Amygdala (tissue), 56 donors: ENCODE measurements at regions not wholly inside any gene's neighbourhood (a gene's known extent, or its start where the extent isn't known, plus 50 kb on each side); places are given as distances from the start of the nearest gene placed in this dataset.
A peak's percentile ranks its signal among the peaks of the same experiment; 100 is the strongest.
"Not testable (repeated sequence)": the region's sequence is repeated elsewhere in the genome, so short reads cannot be mapped to it uniquely, and the experiment has no call there.

Experiments used
- DNase-seq, 56 donors: peaks; one replicate each; lab custom pipeline; 2025; lab: John Stamatoyannopoulos, UW

DNA sequence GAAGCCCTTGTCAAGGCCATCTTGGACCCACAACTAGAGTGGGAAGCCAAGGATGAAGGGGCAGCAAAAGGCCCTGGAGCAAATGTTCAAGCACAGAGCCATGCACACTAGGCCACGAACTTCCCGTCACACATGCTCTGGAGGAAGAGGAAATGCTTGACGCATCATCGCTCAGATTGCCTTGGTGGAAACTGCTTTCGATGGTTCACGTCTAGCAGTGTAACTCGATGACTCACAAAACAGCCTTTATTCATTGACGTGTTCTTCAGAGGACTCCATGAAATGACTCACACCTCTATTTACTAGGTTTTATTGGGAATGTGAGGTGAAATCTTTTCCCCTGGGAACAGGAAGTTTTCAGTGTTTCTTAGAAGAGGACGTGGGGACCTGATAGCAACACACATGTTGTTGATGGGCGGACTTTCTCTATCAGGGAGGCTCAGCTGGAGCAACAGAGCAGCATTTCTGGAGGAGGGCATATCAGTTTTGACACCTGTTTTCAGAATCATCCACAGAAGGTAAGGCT, 79.8 kb upstream of the FLT1 start:
- DNase-seq: no peak

DNA sequence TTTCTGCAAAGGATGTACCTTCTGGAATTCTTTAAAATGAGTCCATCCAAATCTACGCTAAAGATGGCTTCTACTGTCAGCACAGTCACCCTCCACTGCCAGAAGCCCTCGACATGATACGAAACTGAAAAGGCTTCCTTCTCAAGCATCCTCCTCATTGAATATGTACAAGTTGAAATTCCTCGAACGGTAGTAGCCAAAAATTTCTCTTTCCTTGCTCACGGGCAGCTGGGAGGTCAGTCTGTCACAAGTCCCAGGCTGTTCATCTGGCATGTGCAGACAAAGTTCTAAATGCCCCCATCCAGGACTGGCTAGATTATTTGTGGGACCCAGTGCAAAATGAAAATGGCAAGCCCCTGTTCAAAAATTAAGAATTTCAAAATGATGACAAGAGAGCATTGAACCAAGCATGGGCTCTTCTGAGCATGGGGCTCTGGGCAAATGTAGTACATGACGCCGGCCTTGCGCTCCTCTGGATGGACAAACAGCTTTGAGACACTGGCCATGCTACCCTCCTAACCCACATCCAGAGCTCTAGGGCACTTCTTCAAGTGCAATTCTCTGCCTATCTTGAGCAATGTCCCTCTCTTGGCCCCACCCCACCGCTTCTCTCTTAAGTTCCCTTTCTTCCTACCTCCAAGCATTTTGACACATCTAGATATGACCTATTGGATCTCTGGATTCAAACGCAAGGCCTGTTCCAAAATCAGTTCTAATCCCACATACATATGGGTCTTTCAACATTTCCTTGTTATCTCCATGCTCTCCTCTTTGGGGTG, 78.9 kb upstream of the FLT1 start:
- no peak for DNase-seq

- DNase-seq: no peak
These were observed 77.9 kb upstream of the FLT1 start for GRCh38 chr13:28572871-28573270.

DNA sequence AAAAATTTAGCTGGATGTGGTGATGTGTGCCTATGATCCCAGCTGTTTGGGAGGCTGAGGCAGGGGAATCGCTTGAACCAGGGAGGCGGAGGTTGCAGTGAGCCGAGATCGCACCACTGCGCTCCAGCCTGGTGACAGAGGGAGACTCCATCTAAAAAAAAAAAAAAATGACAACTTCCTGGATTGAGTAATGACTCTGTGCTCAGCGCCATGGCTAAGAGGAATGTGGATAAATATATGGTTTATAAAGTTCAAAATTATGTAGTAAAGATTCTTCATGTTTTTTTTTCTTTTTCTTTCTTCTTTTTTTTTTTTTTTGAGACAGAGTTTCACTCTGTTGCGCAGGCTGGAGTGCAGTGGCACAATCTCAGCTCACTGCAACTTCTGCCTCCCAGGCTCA, 75.4 kb upstream of the FLT1 start:
- not testable (repeated sequence) for DNase-seq

- no peak for DNase-seq
These were observed 75.0 kb upstream of the FLT1 start for GRCh38 chr13:28569886-28570285.

DNA sequence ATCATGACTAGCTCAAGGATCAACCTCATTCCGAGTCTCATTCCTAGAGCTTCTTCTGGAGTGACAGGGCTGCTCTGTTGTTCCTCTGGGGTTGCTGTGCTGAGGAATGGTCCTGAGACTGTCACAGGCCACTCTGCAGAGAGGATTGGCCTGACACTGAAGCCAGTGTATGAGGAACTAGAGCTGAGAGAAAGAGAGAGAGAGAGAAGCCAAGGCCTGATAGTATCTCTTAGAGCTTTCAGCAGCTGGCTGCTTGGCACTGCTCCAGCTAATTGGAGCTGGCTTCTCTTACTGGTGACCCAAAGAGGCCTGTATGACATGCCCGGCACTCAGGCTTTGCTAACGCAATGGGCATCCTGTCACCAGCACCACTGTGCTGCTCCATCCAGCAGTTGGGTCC, 73.4 kb upstream of the FLT1 start:
- peak in 33 of 56 donors; percentile 1 to 71 (median 25) for DNase-seq

DNA sequence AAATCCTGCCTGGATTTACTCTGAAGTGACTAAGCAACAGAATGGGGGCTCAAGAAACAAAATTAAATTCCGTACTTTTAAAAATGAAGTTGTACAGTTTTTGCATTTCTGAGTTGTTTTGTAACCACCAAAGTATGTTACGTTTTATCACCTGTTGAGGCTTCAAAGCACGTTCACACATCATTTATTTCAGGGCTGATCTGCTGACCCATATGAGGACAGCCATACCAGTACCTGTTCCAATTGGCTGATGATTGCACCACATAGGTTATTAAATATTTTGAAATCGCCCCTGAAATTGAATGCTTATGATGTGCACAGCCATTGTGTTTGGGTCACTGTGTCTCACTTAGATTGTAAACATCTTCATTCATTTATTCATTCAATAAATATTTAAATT, 72.0 kb upstream of the FLT1 start:
- no peak for DNase-seq

DNA sequence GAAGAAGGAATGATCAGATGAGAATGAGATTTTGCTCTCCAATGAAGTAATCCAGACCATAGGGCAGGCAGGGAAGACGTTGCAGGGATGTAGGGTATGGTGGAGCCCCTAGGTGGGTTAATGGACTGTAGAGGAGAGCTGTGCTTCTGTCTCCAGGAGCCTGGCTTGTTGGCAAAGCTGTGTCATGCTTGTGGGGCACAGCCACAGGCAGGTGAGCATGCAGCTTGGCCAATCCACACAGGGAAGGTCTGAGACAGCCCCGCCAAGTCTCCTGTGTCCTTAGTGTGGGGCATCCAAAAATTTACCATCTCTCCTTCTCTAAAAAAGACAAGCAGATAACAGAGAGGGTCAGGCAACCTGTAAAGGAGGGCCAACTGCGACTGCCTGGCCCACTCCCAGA, 71.4 kb upstream of the FLT1 start:
- DNase-seq: no peak

DNA sequence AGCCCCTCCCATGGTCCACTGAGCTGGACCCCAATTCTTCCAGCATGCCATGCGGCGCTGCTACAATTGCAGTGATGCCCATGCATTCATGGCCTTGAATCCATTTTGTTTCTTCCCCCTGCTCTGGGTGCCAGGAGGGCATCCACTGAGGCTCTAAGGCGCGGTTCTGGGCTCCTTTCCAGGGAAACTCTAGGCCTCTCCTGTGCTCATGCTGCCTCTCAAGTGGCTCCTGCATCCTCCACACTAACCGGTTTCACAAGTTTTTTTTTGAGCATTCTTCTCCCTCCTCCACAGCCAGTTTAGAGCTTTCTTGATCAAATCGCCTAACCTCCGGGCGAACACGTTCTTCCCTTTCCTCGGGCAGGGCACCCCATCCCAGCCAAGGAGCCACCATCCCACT, 69.1 kb upstream of the FLT1 start:
- no peak for DNase-seq

- DNase-seq: no peak
These were observed 68.7 kb upstream of the FLT1 start for GRCh38 chr13:28563609-28564008.

DNA sequence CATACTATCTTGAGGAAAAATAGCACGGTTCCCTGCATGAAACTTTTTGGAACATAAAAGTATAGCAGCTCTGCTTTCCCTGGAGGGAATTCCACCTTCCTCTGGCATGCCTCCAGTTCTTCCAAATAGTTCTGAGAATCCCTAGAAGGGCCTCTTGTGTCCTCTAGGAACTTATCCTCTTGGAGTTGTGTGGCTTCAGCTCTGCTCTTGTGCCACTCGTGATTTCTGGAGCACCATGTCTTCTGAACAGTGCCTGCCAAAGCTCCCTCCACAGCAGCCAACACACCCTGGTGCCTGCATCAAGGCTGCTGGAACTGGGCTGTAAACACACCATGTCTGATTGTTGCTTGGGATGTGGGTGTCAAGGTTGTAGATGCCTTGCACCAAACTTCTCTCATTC, 65.7 kb upstream of the FLT1 start:
- DNase-seq: no peak

GRCh38 chr13:28559636-28560259, 64.8 kb upstream of the FLT1 start:
- no peak for DNase-seq

GRCh38 chr13:28558567-28558966, 63.6 kb upstream of the FLT1 start:
- peak in 2 of 56 donors; percentile 17 to 37 for DNase-seq

- DNase-seq: no peak
These were observed 63.0 kb upstream of the FLT1 start for GRCh38 chr13:28557725-28558520.

DNA sequence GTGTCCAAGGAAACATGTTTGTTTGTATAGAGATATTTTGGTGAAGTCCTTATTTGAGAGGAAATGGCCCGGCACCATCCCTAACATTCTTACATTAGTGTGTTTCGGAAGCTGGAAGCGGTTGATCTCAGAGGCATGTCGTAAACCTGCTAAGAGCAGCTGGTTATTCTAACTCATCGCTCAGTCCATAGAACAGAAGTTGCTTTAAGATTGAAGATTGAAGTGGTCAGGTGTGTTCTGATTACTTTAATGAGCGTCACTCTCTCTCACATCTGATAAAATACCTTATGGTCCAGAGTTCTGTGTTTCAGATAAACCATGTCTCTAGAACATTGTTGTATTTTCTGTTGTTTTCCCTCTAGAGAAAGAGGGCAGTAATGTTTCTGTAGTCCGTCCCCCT, 60.2 kb upstream of the FLT1 start:
- no peak for DNase-seq

- DNase-seq: no peak
These were observed 59.0 kb upstream of the FLT1 start for GRCh38 chr13:28553971-28554370.

DNA sequence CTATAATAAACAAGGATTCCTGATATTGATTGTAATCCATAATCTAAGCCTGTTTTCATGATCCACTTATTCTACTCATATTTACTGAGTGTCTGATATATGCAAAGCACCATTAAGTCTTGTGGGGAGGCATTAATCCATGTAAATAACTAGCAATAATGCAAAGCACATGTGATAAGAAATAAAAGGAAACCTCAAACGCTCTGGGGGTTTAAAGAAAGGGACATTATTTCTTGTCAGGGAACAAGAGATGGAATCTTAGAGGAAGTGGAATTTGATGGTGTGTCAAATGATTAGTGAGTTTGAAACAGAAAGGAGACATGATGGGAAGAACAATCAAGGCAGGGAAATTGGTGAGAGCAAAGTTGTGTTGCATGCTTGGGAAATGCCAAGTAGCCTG, 57.4 kb upstream of the FLT1 start:
- no peak for DNase-seq

DNA sequence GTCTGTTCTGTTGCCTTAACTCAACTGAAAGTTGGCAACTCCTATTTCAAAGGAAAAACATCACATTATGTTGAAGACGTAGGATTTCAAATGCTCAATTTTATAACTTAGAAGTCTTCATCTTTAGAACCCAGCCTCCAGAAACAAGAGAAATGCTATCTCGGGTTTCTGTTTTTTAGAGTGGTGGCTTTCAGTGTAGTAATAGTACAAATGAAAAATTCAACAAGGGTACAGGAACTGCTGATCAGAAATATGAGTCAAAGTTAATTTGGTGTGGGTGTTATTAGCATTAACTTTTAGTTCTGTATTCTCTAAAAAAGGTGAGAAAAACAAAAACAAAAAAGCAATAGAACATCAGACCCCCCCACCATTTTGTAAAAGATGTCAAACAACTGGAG, 56.6 kb upstream of the FLT1 start:
- DNase-seq: no peak

- DNase-seq: no peak
These were observed 56.0 kb upstream of the FLT1 start for GRCh38 chr13:28550721-28551497.

DNA sequence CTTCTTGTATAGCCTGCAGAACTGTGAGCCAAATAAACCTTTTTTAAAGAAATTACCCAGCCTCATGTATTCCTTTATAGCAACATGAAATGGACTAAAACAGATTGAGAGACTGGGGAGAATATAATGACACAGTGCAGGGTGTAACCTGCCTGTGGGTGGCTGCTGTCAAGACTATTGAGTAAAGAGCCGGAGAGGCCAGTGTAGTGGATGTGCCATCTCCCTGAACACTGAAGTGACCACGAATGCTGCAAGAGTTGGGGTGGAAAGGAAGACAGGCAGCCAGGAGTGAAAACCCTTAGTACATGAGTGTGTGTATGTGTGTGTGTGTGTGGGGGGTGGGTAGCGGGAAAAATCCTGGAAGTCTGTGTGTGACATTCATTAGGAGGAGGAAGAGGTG, 55.2 kb upstream of the FLT1 start:
- no peak for DNase-seq

DNA sequence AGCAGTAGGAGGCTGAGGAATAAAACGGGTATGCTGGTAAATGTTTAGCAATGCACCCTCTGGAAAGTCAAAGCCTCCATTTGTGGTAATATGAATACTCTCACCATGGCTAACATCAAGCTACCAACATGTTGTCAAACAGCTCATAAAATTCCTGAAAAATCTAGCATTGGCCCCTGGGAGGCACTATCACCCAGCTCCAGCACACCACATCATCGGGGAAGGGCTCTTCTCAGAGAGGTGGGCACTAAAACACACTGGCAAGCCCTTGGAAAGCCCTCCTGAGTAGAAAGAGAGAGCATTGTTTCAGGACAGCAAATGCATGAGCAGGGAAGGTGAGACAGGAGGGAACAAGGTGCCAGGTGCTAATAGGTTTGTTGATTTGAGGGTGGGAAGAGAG, 53.9 kb upstream of the FLT1 start:
- DNase-seq: no peak
